Occipital lobe (tissue), 1 donor: ENCODE measurements at regions not wholly inside any gene's neighbourhood (a gene's known extent, or its start where the extent isn't known, plus 50 kb on each side); places are given as distances from the start of the nearest gene placed in this dataset.

Experiments
- DNase-seq: peaks from one replicate; lab custom pipeline; 2025; lab: John Stamatoyannopoulos, UW

DNA sequence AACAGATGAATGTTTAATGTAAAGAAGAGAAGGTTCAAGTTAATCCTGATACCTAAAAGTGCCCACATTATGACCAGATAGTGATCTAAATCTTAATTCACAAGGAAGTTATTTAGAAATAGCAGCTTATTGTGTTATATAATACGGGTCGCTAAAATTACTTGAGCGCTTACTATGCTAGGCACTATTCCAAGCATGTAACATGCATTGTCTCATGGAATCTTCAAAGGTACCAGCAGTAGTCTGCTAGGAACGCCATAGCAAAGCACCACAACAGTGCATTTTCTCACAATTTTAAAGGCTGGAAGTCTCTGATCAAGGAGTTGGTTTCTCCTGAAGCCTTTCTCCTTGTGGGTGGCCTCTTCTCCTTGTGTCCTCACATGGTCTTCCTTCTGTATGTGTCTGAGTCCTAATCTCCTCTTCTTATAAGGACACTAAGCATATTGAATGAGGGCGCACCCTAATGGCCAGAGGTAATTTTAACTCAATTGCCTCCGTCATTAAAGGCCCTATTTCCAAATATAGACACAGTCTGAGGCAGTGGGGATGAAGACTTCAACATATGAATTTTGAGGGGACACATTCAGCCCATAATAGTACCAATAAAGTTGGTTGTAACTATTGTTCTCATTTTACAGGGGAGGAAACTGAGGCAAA lies 118.4 kb downstream of the LRRC30 start:
- DNase-seq: no peak

DNA sequence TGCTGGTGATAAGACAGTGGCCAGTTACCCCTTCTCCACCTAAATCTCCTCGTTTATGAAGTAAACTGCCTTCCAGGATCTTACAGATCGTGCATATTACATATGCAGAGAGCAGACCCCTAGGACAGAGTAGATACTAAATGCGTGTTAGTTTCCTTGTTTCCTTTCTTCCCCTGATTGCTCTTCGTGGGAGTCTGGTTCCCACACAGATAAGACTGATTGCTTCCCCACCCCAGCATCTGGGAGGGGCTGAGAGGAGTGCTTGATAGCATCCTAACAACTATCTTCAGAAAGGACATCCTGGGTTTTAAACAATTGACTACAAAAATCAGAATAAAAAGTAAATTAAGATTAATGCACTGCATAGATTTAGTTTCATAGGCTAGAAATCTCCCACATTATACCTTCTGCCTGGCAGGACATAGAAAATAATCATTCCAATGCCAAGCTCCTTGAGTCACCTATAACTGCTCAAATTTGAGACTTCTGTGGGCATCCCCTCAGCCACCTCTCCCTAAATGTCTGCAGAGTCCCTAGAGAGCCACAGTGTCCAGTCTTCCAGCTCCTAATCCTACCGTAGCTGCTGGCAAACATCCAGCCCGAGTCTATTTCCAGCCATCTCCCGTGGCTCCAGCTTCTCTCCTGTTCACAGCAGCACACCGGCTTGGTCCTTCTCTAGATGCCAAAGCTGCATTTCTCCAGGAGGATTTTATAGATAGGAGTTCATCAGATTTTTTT lies 128.3 kb downstream of the LRRC30 start:
- DNase-seq: no peak

DNA sequence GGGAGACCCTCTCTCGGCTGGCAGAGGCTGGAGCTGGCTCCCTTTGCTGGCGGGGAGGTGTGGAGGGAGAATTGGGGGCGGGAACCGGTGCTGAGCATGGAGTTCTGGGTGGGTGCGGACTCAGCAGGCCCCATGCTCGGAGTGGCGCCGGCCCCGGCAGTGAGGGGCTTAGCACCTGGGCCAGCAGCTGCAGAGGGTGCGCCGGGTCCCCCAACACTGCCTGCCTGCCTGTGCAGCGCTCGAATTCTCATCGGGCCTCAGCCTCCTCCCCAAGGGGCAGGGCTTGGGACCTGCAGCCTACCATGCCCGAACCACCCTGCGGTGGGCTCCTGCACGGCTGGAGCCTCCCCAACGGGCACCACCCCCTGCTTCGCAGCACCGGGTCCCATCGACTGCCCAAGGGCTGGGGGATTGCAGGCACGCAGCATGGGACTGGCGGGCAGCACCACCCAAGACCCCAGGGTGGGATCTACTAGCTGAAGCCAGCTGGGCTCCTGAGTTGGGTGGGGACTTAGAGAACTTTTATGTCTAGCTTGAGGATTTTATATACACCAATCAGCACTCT lies 129.8 kb downstream of the LRRC30 start:
- no peak for DNase-seq

DNA sequence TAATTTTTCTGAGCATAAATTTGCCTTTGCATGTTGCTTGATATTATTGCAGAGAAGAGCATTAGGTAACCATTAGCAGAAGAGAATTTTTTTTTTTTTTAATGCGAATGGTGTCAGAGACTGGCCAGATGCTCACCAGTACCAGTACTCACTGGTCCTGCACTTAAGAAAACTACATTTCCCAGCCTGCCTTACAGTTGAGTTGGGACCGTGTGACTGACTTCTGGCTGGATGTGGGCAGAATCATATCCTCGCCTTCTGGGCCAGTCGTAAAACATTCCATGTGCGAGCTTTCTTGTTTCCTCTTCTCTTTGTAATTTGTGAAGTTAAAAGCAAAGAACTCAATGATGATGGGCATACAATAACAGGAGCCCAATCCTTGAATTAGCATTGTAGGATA lies 132.4 kb downstream of the LRRC30 start:
- DNase-seq: no peak

DNA sequence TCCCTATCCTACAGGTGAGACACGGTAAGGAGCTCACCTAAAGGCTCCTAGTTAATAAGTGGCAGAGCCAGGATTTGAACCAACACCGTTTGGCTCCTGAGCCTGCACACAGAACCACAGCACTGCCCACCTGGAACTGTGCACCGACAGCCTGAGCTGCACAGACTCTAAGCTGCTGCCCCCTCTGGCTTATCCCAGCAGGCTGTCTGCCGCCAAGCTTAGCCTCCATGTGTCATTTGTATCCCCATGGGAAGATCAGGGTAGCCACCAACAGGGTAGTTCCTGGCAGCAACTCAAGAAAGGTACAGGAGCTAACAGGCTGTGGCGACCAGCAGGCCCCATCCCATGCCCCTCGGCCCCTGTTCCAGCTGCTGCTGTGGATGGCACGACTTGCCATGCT lies 135.7 kb downstream of the LRRC30 start:
- no peak for DNase-seq

DNA sequence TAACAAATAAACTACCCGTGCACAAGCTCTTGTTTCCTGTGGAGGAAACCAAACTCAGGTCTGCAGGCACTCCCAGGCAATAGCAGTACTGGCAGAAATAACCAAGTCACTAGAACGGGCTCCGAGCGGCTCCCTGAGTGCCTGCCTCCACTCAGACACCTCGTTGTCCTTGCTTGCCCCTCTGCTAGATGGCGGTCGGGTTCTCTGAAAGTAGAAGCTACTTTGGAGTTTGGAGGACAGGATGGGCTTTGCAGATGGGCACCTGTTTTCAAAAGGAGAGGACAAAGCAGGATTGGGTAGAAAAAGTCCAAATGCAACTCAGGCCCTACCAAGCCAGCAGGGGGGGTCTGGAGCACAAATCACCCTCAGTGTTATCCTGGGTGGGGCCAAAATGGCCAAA lies 136.4 kb downstream of the LRRC30 start:
- DNase-seq: no peak

DNA sequence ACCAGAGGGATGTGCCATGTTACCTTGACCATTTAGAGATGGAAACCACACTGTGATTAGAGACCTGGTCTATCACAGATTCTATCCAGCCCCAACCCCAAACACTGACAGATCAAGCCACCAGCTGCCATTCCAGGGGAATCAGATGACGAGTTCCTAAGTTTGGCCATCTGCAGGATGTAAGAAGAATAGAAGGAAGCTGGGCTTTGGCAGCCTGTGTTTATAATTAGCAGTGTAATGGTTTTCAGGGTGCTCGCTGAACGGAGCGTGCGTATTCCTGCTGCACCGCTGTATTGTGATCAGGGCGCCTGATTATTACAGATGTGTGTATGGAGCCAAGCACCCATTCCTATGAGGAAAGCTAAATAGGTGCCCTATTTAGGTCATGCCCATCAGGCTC lies 138.1 kb downstream of the LRRC30 start:
- DNase-seq: no peak

DNA sequence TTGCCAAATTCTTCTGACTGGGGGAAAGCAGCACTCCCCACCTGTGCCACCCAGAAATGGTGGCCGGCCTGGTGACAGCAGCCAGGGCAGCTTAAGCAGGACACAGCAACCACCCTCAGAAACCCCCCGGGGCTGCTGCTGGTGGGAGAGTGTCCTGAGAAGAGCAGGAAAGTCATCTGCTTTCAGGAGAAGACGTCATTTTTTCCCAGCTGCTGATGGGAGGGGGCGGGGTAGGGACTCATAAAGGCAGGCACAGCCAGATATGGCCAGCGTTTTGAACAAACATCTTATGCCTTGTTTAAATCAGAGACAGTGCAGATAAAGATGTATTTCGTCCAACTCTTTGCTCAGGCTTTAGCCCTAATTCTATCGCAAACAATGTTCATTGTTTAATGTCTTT lies 139.5 kb downstream of the LRRC30 start:
- no peak for DNase-seq

DNA sequence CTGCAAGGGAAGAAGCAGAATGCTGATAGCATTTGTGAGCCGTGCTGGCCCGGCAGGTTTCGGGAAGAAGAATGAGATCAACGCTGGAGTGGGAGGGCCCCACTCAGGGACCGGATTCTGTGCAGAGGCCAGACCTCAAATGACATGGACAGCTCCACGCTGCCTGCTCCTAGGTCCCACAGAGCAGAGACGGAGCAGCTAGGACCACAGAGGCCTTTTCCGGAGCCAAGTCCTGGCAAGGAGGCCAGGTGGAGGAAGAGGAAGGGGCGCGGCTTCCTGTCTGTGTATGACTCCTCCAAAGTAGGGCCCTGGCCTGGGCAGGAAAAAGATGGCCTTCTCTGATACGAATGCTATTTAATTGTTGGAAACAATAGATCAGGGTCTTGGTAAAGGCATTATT lies 139.9 kb downstream of the LRRC30 start:
- DNase-seq: no peak

DNA sequence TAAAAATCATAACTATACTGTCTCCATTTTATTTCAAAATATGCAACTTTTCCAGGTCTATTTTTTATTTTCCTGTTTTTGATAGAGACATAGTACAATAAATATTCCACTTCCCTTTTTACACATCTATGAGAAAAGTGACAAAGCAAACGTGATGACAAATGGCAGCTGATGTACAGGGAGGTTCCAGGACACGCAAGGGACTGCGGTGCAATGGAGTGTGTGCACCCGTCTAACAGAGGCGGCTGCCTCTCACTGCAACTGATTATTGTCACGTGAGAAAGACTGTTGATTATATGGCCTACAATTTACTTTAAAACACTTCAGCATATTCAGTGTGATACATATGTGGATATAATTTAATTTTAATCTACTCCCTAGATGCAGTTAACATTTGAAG lies 142.6 kb downstream of the LRRC30 start:
- DNase-seq: no peak

DNA sequence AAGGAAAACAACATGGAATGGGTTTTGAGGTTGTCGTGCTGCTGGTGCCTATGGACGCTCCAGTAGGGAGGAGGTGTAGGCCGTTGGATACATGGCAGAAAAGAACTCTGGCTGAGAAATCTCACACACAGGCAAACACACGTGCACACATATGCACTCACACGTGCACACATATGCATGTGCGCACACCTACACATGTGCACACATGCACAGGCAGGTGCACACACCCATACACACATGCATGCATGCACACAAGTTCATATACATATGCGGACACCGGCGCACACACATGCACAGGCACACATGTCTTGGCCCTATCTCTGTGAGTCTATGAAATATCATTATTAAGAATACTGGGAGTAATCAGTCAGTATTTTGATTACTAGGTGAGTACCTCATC lies 150.4 kb downstream of the LRRC30 start:
- DNase-seq: no peak

DNA sequence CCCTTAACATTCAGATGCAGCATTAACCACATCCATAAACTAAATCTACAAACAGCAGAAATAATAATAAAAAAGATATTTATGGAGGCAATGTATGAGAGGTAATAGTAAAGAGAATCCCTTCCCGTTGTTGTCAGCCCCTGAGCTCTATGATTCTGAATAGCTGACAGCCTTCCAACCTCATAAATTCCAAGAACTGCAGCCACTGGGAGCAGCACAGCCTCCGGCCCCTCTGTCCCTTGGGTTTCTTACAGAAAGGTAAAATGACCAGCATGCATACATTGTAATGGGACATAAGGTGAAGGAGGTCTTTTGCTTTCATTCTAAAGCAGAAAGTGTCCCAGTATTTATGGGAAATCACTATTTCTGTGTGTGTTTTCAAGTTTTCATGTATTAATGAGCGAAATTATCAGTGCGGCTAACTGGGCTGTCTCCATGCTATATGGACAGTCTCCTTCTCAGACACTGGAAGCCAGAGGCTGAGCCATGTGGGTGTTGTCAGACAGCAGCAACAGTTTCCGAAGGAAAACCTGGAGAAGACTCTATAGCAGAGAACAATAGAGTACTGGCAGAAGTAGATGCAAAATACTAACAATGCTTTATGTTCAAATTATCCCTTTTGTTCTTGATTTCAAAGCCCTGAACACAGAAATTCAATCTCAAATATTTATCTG lies 151.6 kb downstream of the LRRC30 start:
- DNase-seq: no peak

DNA sequence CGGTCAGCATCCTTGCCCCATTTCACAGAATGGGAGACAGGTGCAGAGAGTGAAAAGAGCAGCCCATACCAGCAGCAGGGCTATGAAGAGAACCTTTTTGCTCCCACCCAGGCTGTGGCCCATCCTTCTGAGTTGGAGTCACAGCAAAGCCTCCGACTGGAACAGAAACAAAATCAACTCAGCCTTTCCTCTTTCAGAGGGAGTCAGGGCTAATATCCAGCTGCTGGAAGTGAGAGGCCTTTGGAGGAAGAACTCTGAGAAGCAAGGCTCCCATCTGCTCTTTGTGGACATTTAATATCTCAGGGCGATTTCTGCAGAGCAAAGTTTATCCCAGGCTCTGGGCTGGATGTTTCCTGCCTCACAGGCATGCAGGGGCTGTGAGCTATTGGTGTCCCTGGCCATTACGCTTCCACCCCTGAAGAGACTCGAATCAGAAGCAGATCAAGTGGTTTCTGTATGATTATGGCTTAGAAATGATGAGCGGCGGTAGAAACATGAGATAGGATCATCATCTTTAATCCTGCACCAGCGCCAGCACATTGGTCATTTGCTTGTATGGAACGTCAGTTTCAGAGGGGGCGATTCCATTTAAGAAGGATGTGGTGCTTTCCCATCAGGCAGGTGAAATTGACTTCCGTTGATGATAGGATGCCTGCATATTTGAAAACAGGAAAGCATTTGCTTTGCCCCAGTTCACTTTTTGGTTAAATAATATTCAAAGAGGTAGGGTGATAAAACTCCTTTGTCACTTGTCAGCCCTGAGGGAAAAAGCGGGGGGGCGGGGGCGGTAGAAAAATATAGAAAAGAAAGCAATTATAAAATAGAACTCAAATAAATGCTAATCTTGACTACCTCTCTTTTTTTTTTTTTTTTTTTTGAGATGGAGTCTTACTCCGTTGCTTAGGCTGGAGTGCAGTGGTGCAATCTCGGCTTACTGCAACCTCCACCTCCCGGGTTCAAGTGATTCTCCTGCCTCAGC lies 152.4 kb downstream of the LRRC30 start:
- no peak for DNase-seq

DNA sequence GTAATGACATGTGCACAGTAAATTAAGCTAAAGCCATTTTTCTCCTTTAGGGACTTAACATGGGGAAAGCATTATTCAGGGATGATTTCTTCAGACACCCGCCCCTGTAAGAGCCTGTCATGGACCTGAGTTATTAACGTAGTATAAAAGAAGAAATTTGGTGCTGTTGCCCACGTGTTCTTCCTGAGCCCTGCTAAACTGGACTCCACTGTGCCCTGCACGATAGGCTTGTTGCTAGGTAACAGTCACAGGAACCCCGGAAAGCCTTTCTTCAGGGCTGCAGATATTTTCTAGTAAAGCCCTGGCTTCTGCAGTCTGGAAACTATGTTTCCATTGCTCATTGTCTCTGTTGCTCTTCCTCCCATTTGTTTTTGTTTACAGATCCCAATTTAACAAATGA lies 157.9 kb downstream of the LRRC30 start:
- DNase-seq: no peak

DNA sequence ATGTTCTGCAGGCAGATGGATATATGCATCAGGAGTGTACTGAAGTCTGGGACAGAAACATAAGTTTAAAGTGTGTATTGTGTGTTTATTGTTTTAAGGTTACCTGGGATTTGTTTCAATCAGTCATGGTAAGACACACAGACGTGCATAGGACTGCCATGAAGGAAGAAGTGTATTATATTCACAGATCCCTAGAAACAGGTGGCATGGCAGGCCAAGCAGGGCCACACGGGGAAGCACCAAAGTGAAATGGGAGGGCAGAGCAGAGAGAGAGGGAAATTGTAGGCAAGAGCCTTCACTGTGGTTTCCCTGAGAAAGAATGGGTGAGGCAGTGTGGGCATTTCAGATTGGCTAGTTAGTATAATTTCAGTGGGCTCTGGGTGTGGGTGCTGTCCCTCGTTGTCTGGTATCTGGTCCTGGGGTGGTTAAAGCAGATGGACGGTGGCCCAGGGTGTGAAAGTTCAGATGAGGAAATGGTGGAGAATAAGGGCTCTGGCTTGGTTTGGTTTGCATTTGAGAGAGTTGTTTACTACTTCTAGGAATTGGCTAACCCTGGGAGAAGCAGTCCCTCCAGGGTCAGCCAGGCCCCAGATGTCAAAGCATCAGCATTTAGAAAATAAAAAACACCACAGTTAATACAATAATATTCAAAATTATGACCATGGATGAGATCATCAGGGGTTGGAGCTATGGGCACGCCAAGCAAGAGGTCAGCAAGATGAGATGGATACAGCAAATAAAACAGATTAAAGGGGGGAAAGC lies 160.0 kb downstream of the LRRC30 start:
- no peak for DNase-seq

DNA sequence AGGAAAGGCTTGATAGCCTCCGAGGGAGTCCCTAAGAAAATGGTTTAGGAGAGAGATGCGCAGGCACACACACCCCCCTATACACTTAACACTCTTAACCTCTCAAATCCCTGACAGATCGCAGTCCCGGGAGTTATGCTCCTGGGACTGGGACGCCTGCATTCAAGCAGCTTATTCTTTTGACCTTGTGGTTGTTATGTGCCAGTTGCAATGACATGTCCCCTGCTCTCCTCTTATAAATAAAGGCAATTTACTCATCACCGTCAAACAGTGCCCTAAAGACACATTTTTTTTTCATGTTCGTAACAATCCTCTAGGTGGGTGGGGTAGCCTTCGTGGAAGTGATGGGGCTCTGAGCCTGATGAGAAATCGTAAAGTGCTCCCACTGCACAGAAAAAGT lies 162.2 kb downstream of the LRRC30 start:
- no peak for DNase-seq

DNA sequence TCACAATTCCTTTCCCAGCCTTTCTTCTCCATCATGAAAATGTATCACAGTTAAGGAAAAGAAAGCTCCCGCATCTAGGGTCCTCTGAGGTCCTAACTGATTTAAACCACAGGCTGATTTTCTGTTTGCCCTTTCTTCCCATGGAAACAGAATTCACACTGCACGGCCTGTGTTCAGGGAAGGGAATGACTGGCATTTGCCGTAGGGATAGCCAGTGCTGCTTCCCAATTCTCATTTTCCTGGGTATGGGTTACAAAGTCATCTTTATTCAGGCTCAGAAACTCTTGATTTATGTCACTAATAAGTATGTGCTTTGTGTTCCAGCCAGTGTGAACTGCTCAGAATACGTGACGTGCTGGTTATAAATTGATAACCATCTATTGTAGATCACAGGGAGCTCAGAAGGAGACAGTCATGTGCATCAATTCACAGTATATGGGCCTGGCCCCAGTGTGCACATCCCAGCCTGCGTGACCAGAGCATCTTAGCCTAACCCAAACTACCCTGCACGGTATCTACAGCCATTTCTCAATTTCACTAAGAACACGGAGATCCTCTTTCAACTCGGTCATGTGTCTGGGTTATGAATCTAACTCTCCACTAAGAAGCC lies 163.3 kb downstream of the LRRC30 start:
- no peak for DNase-seq

DNA sequence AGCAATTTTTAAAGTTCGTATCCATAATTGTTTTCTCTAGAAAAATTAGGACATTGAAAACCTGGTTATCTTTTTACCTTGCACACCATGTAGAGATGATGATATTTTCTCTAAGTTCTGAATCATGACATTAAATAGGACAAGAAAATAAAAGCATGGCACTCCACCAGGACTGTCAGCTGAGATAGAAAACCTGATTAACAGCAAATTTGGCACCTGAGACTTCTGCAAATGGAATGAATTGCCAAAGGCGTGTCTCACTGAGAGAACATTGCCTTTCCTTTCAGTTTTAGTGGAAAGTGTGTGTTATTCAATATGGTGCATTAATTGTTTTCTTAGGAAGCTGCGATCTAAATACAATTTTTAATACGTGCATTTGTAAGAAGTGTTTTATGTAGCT lies 164.7 kb downstream of the LRRC30 start:
- no peak for DNase-seq

DNA sequence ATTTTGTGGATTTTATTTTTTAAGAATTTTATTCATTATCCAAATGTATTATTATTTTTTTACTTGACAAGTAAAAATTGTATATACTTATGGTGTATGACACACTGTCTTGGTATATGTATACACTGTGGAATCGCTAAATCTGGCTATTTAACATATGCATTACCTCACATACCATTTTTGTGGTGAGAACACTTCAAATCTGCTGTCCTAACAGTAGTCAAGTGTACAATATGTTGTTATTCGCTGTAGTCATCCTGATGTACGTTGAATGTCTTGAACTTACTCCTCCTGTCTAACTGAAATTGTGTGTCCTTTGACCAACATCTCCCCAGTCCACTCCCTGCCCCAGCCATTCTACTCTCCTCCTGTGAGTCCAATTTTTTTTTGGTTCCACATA lies 153.2 kb upstream of the PTPRM start:
- no peak for DNase-seq

DNA sequence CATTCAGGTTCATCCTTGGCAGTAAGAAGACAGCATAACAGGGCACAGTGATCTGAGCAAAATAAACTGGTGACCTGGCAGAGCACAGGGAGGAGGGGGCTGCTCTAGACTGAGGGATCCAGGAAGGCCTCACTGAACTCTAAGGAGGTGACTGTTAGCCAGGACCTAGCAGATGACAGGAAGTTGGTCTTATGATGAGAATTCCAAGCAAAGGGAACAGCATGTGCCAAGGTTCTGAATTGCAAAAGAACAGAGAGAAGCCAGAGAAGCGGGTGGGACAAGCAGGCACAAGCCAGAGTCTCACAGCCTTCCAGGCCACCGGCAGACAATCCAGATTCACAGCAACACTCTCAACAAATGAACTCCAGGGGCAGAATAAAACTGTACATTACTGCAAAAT lies 152.7 kb upstream of the PTPRM start:
- no peak for DNase-seq
